H54 (cell line): ENCODE measurements at regions not wholly inside any gene's neighbourhood (a gene's known extent, or its start where the extent isn't known, plus 50 kb on each side); places are given as distances from the start of the nearest gene placed in this dataset.
"Not testable (repeated sequence)": the region's sequence is repeated elsewhere in the genome, so short reads cannot be mapped to it uniquely, and the experiment has no call there.

Experiments used
- DNase-seq: peaks from one replicate; pipeline ENCODE4 v3.0.0; 2011; ENCODE audit warnings: low spot score, mixed read lengths; ENCODE audit not compliant: insufficient read length
- FAIRE-seq: peaks from 3 replicates; lab custom pipeline; 2011; peaks lifted over from hg19 to GRCh38; lab: Jason Lieb, UNC
- POLR2A ChIP-seq: IDR thresholded peaks from 2 replicates; pipeline ENCODE4 v1.6.1; 2011; ENCODE audit warnings: low read depth, mild to moderate bottlenecking, low read length

GRCh38 chr16:35148748-35149147, 1689.3 kb downstream of the TP53TG3F start:
- TF ChIP-seq POLR2A: no peak
- no peak for FAIRE-seq
- DNase-seq: no peak

GRCh38 chr16:35149550-35149949, 1690.1 kb downstream of the TP53TG3F start:
- no peak for TF ChIP-seq POLR2A
- DNase-seq: no peak
- FAIRE-seq: no peak

- no peak for TF ChIP-seq POLR2A
- FAIRE-seq (no peak), DNase-seq (no peak)
Measured at GRCh38 chr16:35150805-35151312, 1691.4 kb downstream of the TP53TG3F start.

GRCh38 chr16:35152067-35152627, 1692.7 kb downstream of the TP53TG3F start:
- TF ChIP-seq POLR2A: no peak
- FAIRE-seq (no peak), DNase-seq (no peak)

- no peak for DNase-seq
- no peak for TF ChIP-seq POLR2A
- no peak for FAIRE-seq
Measured at GRCh38 chr16:35154627-35155026, 1695.2 kb downstream of the TP53TG3F start.

GRCh38 chr16:35157549-35157948, 1698.1 kb downstream of the TP53TG3F start:
- not testable (repeated sequence) for FAIRE-seq, DNase-seq

- DNase-seq, FAIRE-seq: not testable (repeated sequence)
Measured at GRCh38 chr16:35169324-35169723, 1709.9 kb downstream of the TP53TG3F start.

GRCh38 chr16:35170061-35170460, 1710.6 kb downstream of the TP53TG3F start:
- not testable (repeated sequence) for DNase-seq, FAIRE-seq

- no peak for TF ChIP-seq POLR2A
- FAIRE-seq (no peak), DNase-seq (no peak)
Measured at GRCh38 chr16:35170610-35171009, 1711.2 kb downstream of the TP53TG3F start.

- DNase-seq: no peak
- no peak for FAIRE-seq
Measured at GRCh38 chr16:35171106-35171505, 1711.7 kb downstream of the TP53TG3F start.

GRCh38 chr16:35173295-35173694, 1713.9 kb downstream of the TP53TG3F start:
- FAIRE-seq (no peak), DNase-seq (no peak)
- no peak for TF ChIP-seq POLR2A

More at GRCh38 chr16:35171106-35171505, 1711.7 kb downstream of the TP53TG3F start:
- TF ChIP-seq POLR2A: no peak

GRCh38 chr16:35174016-35174415, 1714.6 kb downstream of the TP53TG3F start:
- TF ChIP-seq POLR2A: no peak
- DNase-seq: no peak
- FAIRE-seq: no peak

GRCh38 chr16:35176449-35176848, 1717.0 kb downstream of the TP53TG3F start:
- DNase-seq: no peak
- TF ChIP-seq POLR2A: no peak
- FAIRE-seq: no peak

GRCh38 chr16:35177851-35178250, 1718.4 kb downstream of the TP53TG3F start:
- FAIRE-seq (no peak), DNase-seq (no peak)
- no peak for TF ChIP-seq POLR2A

GRCh38 chr16:35180970-35181369, 1721.6 kb downstream of the TP53TG3F start:
- no peak for TF ChIP-seq POLR2A
- FAIRE-seq: no peak
- DNase-seq: no peak
